Trophoblast cell (in vitro differentiated cells and primary cell): ENCODE measurements at regions not wholly inside any gene's neighbourhood (a gene's known extent, or its start where the extent isn't known, plus 50 kb on each side); places are given as distances from the start of the nearest gene placed in this dataset.

Experiments
- DNase-seq, 2 donors: peaks; one replicate each; pipeline ENCODE4 v3.0.0-alpha.2; 2016
- H2AFZ ChIP-seq: 2 replicates; pipeline ENCODE4 v1.6.1; 2013; ENCODE audit warnings: low read length, moderate library complexity, mild to moderate bottlenecking; ENCODE audit not compliant: insufficient read depth, poor library complexity
- H2AK5ac ChIP-seq: 2 replicates; pipeline ENCODE4 v1.6.1; 2013; ENCODE audit warnings: mild to moderate bottlenecking, low read length
- H2BK120ac ChIP-seq: 2 replicates; pipeline ENCODE4 v1.6.1; 2013; ENCODE audit warnings: low read length, mild to moderate bottlenecking, moderate library complexity; ENCODE audit not compliant: insufficient read depth, poor library complexity
- H2BK12ac ChIP-seq: 2 replicates; pipeline ENCODE4 v1.6.1; 2013; ENCODE audit warnings: mild to moderate bottlenecking, low read length, moderate library complexity
- H2BK5ac ChIP-seq: 2 replicates; pipeline ENCODE4 v1.6.1; 2013; ENCODE audit warnings: low read length, low read depth, moderate library complexity, mild to moderate bottlenecking; ENCODE audit not compliant: poor library complexity
- H3K14ac ChIP-seq: 2 replicates; pipeline ENCODE4 v1.6.1; 2013; ENCODE audit warnings: mild to moderate bottlenecking, low read length
- H3K18ac ChIP-seq: 2 replicates; pipeline ENCODE4 v1.6.1; 2013; ENCODE audit warnings: mild to moderate bottlenecking, low read length
- H3K23ac ChIP-seq: 2 replicates; pipeline ENCODE4 v1.6.1; 2013; ENCODE audit warnings: low read length
- H3K27ac ChIP-seq: 2 replicates; pipeline ENCODE4 v1.5.1; 2013; ENCODE audit warnings: low read depth, mild to moderate bottlenecking, inconsistent platforms, low read length, moderate library complexity
- H3K27me3 ChIP-seq: 2 replicates; pipeline ENCODE4 v1.6.1; 2013; ENCODE audit warnings: inconsistent platforms, mild to moderate bottlenecking, low read length, moderate library complexity; ENCODE audit not compliant: insufficient read depth
- H3K36me3 ChIP-seq, 2 experiments: 1 replicate in 1 of 2; 2 replicates in 1 of 2; pipeline ENCODE4 v1.6.1; 2013; ENCODE audit warnings: low read length in 2 of 2, mild to moderate bottlenecking in 2 of 2, moderate library complexity in 1 of 2; ENCODE audit not compliant: insufficient read depth in 2 of 2, control insufficient read depth in 1 of 2
- H3K4ac ChIP-seq: 2 replicates; pipeline ENCODE4 v1.6.1; 2013; ENCODE audit warnings: low read depth, mild to moderate bottlenecking, low read length, moderate library complexity
- H3K4me1 ChIP-seq, 2 experiments: 1 replicate in 1 of 2; 2 replicates in 1 of 2; pipeline ENCODE4 v1.6.1; 2013; ENCODE audit warnings: low read length in 2 of 2, mild to moderate bottlenecking in 2 of 2, moderate library complexity in 1 of 2; ENCODE audit not compliant: insufficient read depth in 2 of 2, control insufficient read depth in 1 of 2
- H3K4me2 ChIP-seq: 2 replicates; pipeline ENCODE4 v1.6.1; 2013; ENCODE audit warnings: inconsistent platforms, mild to moderate bottlenecking, low read length, moderate library complexity
- H3K4me3 ChIP-seq: 2 replicates; pipeline ENCODE4 v1.5.1; 2013; ENCODE audit warnings: mild to moderate bottlenecking, low read depth, low read length, inconsistent platforms
- H3K79me1 ChIP-seq: one replicate; pipeline ENCODE4 v1.6.1; 2013; ENCODE audit warnings: low read length
- H3K79me2 ChIP-seq: 2 replicates; pipeline ENCODE4 v1.6.1; 2013; ENCODE audit warnings: low read length, mild to moderate bottlenecking; ENCODE audit not compliant: control insufficient read depth, insufficient read depth, poor library complexity
- H3K9ac ChIP-seq: 2 replicates; pipeline ENCODE4 v1.6.1; 2013; ENCODE audit warnings: mild to moderate bottlenecking, low read length
- H3K9me3 ChIP-seq: 2 replicates; pipeline ENCODE4 v1.6.1; 2013; ENCODE audit warnings: low read depth, mild to moderate bottlenecking, control low read depth, inconsistent platforms, low read length; ENCODE audit not compliant: insufficient read depth
- H4K12ac ChIP-seq: 2 replicates; pipeline ENCODE4 v1.6.1; 2013; ENCODE audit warnings: low read depth, mild to moderate bottlenecking, low read length, moderate library complexity
- H4K8ac ChIP-seq: 2 replicates; pipeline ENCODE4 v1.6.1; 2013; ENCODE audit warnings: low read depth, mild to moderate bottlenecking, low read length, moderate library complexity
- H4K91ac ChIP-seq: one replicate; pipeline ENCODE4 v1.6.1; 2013; ENCODE audit warnings: low read depth, mild to moderate bottlenecking, low read length, moderate library complexity
- WGBS: extraction: QIAGEN DNeasy Blood & Tissue Kit; methylation state at CpG from one replicate; pipeline ENCODE4 v1.1.7; 2013; ENCODE audit warnings: missing lambda C conversion rate; ENCODE audit not compliant: insufficient read length, insufficient coverage; ENCODE audit errors: extremely low coverage; 5-methylcytosine and 5-hydroxymethylcytosine counted together

GRCh38 chr17:13281626-13282025 lies 263.8 kb upstream of the ELAC2 start:
- WGBS, result no CpG with 5 or more reads among the region's 3 CpGs
- no peak overlapping the region for H4K12ac ChIP-seq
- no peak overlapping the region for H3K27ac ChIP-seq
- H2BK5ac ChIP-seq, result no peak overlapping the region
- H2BK120ac ChIP-seq, result no peak overlapping the region
- no peak overlapping the region for H2AFZ ChIP-seq
- H3K36me3 ChIP-seq, result no peaks in the 10 kb centered on the region
- H3K18ac ChIP-seq, result no peak overlapping the region
- no peak overlapping the region for H3K4ac ChIP-seq
- H3K27me3 ChIP-seq, result no peaks in the 10 kb centered on the region
- H3K79me1 ChIP-seq, result no peaks in the 10 kb centered on the region
- no peaks in the 10 kb centered on the region for H3K79me2 ChIP-seq
- no peak overlapping the region for H4K91ac ChIP-seq
- H3K9ac ChIP-seq, result no peak overlapping the region
- no peak overlapping the region for H3K4me2 ChIP-seq
- H2AK5ac ChIP-seq, result no peak overlapping the region
- H3K4me3 ChIP-seq, result no peak overlapping the region
- H3K23ac ChIP-seq, result no peak overlapping the region
- no peak overlapping the region for H4K8ac ChIP-seq
- H3K4me1 ChIP-seq, result no peaks in the 10 kb centered on the region
- no peak overlapping the region for H2BK12ac ChIP-seq
- no peak overlapping the region for H3K14ac ChIP-seq
- DNase-seq, result no peak
- H3K9me3 ChIP-seq, result peaks cover 2% of the 10 kb centered on the region

GRCh38 chr17:13273806-13274205 lies 256.0 kb upstream of the ELAC2 start:
- Histone ChIP-seq H3K23ac (no peak overlapping the region), H2BK120ac (no peak overlapping the region), H3K27me3 (no peaks in the 10 kb centered on the region), H3K9ac (no peak overlapping the region), H4K8ac (no peak overlapping the region), H3K4ac (no peak overlapping the region), H3K79me1 (no peaks in the 10 kb centered on the region), H3K4me1 (peaks cover 0 to 11% of the 10 kb centered on the region in 2 experiments), H3K36me3 (no peaks in the 10 kb centered on the region), H3K14ac (no peak overlapping the region), H4K91ac (no peak overlapping the region), H2AFZ (no peak overlapping the region), H2BK12ac (no peak overlapping the region), H3K9me3 (no peaks in the 10 kb centered on the region), H4K12ac (no peak overlapping the region), H3K4me2 (no peak overlapping the region), H2AK5ac (no peak overlapping the region), H2BK5ac (no peak overlapping the region), H3K4me3 (no peak overlapping the region), H3K18ac (no peak overlapping the region), H3K79me2 (no peaks in the 10 kb centered on the region), H3K27ac (no peak overlapping the region)
- peak; percentile 50 to 81 for DNase-seq
- WGBS, result no CpG with 5 or more reads among the region's 2 CpGs

- H3K9ac ChIP-seq, result no peak overlapping the region
- no peak for DNase-seq
- WGBS, result no CpG with 5 or more reads among the region's 4 CpGs
These were observed 254.5 kb upstream of the ELAC2 start for GRCh38 chr17:13272296-13272695.

GRCh38 chr17:13268791-13269595 lies 251.2 kb upstream of the ELAC2 start:
- no peak overlapping the region for H2AK5ac ChIP-seq
- H3K4me1 ChIP-seq, result peaks cover 0 to 18% of the 10 kb centered on the region in 2 experiments
- H3K18ac ChIP-seq, result no peak overlapping the region
- no peak overlapping the region for H3K4ac ChIP-seq
- no peak overlapping the region for H4K8ac ChIP-seq
- no peak overlapping the region for H3K27ac ChIP-seq
- no peak overlapping the region for H3K9ac ChIP-seq
- H4K12ac ChIP-seq, result no peak overlapping the region
- H4K91ac ChIP-seq, result no peak overlapping the region
- H3K4me3 ChIP-seq, result no peak overlapping the region
- no peaks in the 10 kb centered on the region for H3K79me1 ChIP-seq
- H3K23ac ChIP-seq, result no peak overlapping the region
- DNase-seq, result peak in 1 of 2 donors; percentile 21
- H2BK5ac ChIP-seq, result no peak overlapping the region
- no peaks in the 10 kb centered on the region for H3K9me3 ChIP-seq
- H2BK120ac ChIP-seq, result no peak overlapping the region
- H2AFZ ChIP-seq, result no peak overlapping the region
- no peak overlapping the region for H3K14ac ChIP-seq
- H2BK12ac ChIP-seq, result no peak overlapping the region
- H3K79me2 ChIP-seq, result no peaks in the 10 kb centered on the region
- no CpG with 5 or more reads among the region's 8 CpGs for WGBS
- no peaks in the 10 kb centered on the region for H3K27me3 ChIP-seq
- H3K36me3 ChIP-seq, result no peaks in the 10 kb centered on the region
- H3K4me2 ChIP-seq, result peak overlapping the region; percentile 8

More at GRCh38 chr17:13272296-13272695, 254.5 kb upstream of the ELAC2 start:
- Histone ChIP-seq H3K27ac (no peak overlapping the region), H2BK12ac (no peak overlapping the region), H3K27me3 (no peaks in the 10 kb centered on the region), H3K9me3 (no peaks in the 10 kb centered on the region), H2BK120ac (no peak overlapping the region), H4K12ac (no peak overlapping the region), H2BK5ac (no peak overlapping the region), H3K18ac (no peak overlapping the region), H4K8ac (no peak overlapping the region), H3K79me2 (no peaks in the 10 kb centered on the region), H3K4me1 (peaks cover 0 to 13% of the 10 kb centered on the region in 2 experiments), H3K14ac (no peak overlapping the region), H4K91ac (no peak overlapping the region), H3K4me2 (no peak overlapping the region), H3K4ac (no peak overlapping the region), H3K23ac (no peak overlapping the region), H3K79me1 (no peaks in the 10 kb centered on the region), H2AK5ac (no peak overlapping the region), H2AFZ (no peak overlapping the region), H3K4me3 (no peak overlapping the region), H3K36me3 (no peaks in the 10 kb centered on the region)
